ENCODE measurements at regions not wholly inside any gene's neighbourhood (a gene's known extent, or its start where the extent isn't known, plus 50 kb on each side); places are given as distances from the start of the nearest gene placed in this dataset.

GRCh38 chr15:87707071-87707470 is 549.5 kb downstream of the NTRK3 start:
- no peaks in the 10 kb centered on the region; the same call in 1 of the 2 replicates for H3K27me3 ChIP-seq (ENCODE audit: control insufficient read depth, insufficient read depth, low read length)
- no CpG with 5 or more reads among the region's 5 CpGs for WGBS, 2 experiments (ENCODE audit: extremely low coverage in 2 of 2, insufficient read length in 1 of 2)
- no peaks in the 10 kb centered on the region for H4K20me1 ChIP-seq (ENCODE audit: insufficient read depth, low read length)
- no peak overlapping the region for H3K27ac ChIP-seq (ENCODE audit: insufficient read depth, low read length)
- no peak overlapping the region for H2BK120ac ChIP-seq (ENCODE audit: low read depth, low read length)
- DNase-seq (no peak), ATAC-seq (ENCODE audit: low read depth) (no peak)
- H2BK15ac ChIP-seq (ENCODE audit: low read depth, low read length), result no peak overlapping the region
- no peak overlapping the region for H3K23ac ChIP-seq (ENCODE audit: low read depth, low read length)
- no peak overlapping the region for H2BK5ac ChIP-seq (ENCODE audit: low read depth, low read length, poor library complexity, severe bottlenecking)
- H2AFZ ChIP-seq (replicated peaks; ENCODE audit: low read length, poor library complexity), result no peak overlapping the region
- H3K9ac ChIP-seq (ENCODE audit: low read depth, low read length), result no peak overlapping the region
- H4K8ac ChIP-seq (ENCODE audit: low read depth in 2 of 2, low read length in 2 of 2), result no peak overlapping the region
- H3K4me3 ChIP-seq (ENCODE audit: insufficient read depth, low read depth, low read length), result no peak overlapping the region
- H3K9me3 ChIP-seq (ENCODE audit: control insufficient read depth, insufficient read depth, low read length), result no peaks in the 10 kb centered on the region
- no peak overlapping the region for H3K56ac ChIP-seq (ENCODE audit: extremely low read depth, insufficient read depth, low read length)
- no peak overlapping the region for H3K18ac ChIP-seq (ENCODE audit: low read depth, low read length)
- H2BK20ac ChIP-seq (ENCODE audit: low read depth, low read length), result no peak overlapping the region
- H3K4me1 ChIP-seq (ENCODE audit: control insufficient read depth, insufficient read depth, low read length), result no peaks in the 10 kb centered on the region
- BruUV-seq (replicated peaks), result no TSS peak
- no peak overlapping the region for H3K4me2 ChIP-seq (ENCODE audit: low read depth, low read length)
- no peak overlapping the region for H2AK5ac ChIP-seq (ENCODE audit: low read depth, low read length)
- H3K36me3 ChIP-seq (ENCODE audit: control insufficient read depth, insufficient read depth, low read length), result no peaks in the 10 kb centered on the region
- no peak overlapping the region for H4K91ac ChIP-seq (ENCODE audit: insufficient read depth, low read depth, low read length)
- intact Hi-C loops (cut with micrococcal nuclease) (no loop called here), dilution Hi-C loops (cut with HindIII; ENCODE audit: low sequenced_read_pairs, unreplicated experiment) (no loop called here), in situ Hi-C loops (cut with MboI; ENCODE audit: low sequenced_read_pairs) (no loop called here)
- H3K4ac ChIP-seq (ENCODE audit: low read depth, low read length), result no peak overlapping the region
- H4K5ac ChIP-seq (ENCODE audit: low read depth, low read length), result no peak overlapping the region
- POLR2A ChIA-PET (ENCODE audit: unreplicated experiment), result no interaction called here
- H3K9me1 ChIP-seq (ENCODE audit: insufficient read depth, low read length), result no peaks in the 10 kb centered on the region
- H3K79me1 ChIP-seq (ENCODE audit: low read depth in 1 of 2, low read length in 2 of 2), result no peaks in the 10 kb centered on the region
- CTCF ChIA-PET, result no interaction called here
- no peak overlapping the region for H3K14ac ChIP-seq (replicated peaks; ENCODE audit: low read depth, low read length)
- TF ChIP-seq RFX5 (IDR thresholded peaks at IDR 0.05; ENCODE audit: low read depth, low read length) (no peak), RAD21 (IDR thresholded peaks at IDR 0.05; ENCODE audit: low read length) (no peak), FOS (IDR thresholded peaks at IDR 0.05; ENCODE audit: low read depth, low read length) (no peak), CHD1 (IDR thresholded peaks at IDR 0.05; ENCODE audit: low read depth, low read length) (no peak), POLR2A (IDR thresholded peaks at IDR 0.05; ENCODE audit: low read depth, low read length) (no peak), BHLHE40 (IDR thresholded peaks at IDR 0.05; ENCODE audit: low read depth, low read length) (no peak), ELK1 (IDR thresholded peaks at IDR 0.05; ENCODE audit: borderline replicate concordance, low read depth, low read length) (no peak), RCOR1 (IDR thresholded peaks at IDR 0.05; ENCODE audit: insufficient replicate concordance, low read length) (no peak), SMC3 (IDR thresholded peaks at IDR 0.05; ENCODE audit: low read depth, low read length) (no peak), NFE2L2 (IDR thresholded peaks at IDR 0.05; ENCODE audit: low read depth, low read length) (no peak), USF2 (IDR thresholded peaks at IDR 0.05; ENCODE audit: low read depth, low read length) (no peak), MAFK (IDR thresholded peaks at IDR 0.05; ENCODE audit: low read depth, low read length) (no peak), MXI1 (IDR thresholded peaks at IDR 0.05; ENCODE audit: borderline replicate concordance, low read depth, low read length) (no peak), CTCF (conservative IDR thresholded peaks at IDR 0.05; ENCODE audit: low read depth, low read length) (no peak), CEBPB (IDR thresholded peaks at IDR 0.05; ENCODE audit: low read depth, low read length) (no peak), MAZ (IDR thresholded peaks at IDR 0.05; ENCODE audit: borderline replicate concordance, low read depth, low read length) (no peak)
- H2AK9ac ChIP-seq (replicated peaks; ENCODE audit: low read depth, low read length, poor library complexity), result no peak overlapping the region
